SK-N-SH treated with all-trans-retinoic acid at 6 μM for 48 hours (cell line): ENCODE measurements at regions not wholly inside any gene's neighbourhood (a gene's known extent, or its start where the extent isn't known, plus 50 kb on each side); places are given as distances from the start of the nearest gene placed in this dataset.

Source experiments
- ARNTL ChIP-seq: fragments of 450-650 bp; formaldehyde crosslinking; IDR thresholded peaks from 2 replicates; pipeline ENCODE4 v1.5.0; 2020; ENCODE audit warnings: low read depth, mild to moderate bottlenecking, moderate library complexity, borderline replicate concordance
- BACH2 ChIP-seq: fragments of 250-450 bp; sonication (Bioruptor Pico); IDR thresholded peaks from 2 replicates; pipeline ENCODE4 v1.9.0; 2021; ENCODE audit warnings: mild to moderate bottlenecking, borderline replicate concordance
- CSRNP3 ChIP-seq: fragments of 250-450 bp; sonication (Bioruptor Pico); IDR thresholded peaks from 2 replicates; pipeline ENCODE4 v1.5.1; 2021; ENCODE audit warnings: mild to moderate bottlenecking, moderate library complexity
- GLIS3 ChIP-seq: fragments of 250-450 bp; sonication (Bioruptor Pico); IDR thresholded peaks from 2 replicates; pipeline ENCODE4 v1.5.0; 2020; ENCODE audit warnings: mild to moderate bottlenecking, moderate library complexity
- OSR1 ChIP-seq: fragments of 250-450 bp; sonication (Bioruptor Pico); IDR thresholded peaks from 2 replicates; pipeline ENCODE4 v1.8.0; 2022; ENCODE audit warnings: moderate library complexity, mild to moderate bottlenecking, inconsistent platforms
- PATZ1 ChIP-seq: fragments of 250-450 bp; sonication (Bioruptor Pico); IDR thresholded peaks from 2 replicates; pipeline ENCODE4 v1.8.0; 2020; ENCODE audit warnings: mild to moderate bottlenecking, moderate library complexity, borderline replicate concordance
- RARB ChIP-seq: fragments of 250-450 bp; sonication (Bioruptor Pico); IDR thresholded peaks from 2 replicates; pipeline ENCODE4 v1.8.0; 2021; ENCODE audit warnings: mild to moderate bottlenecking, moderate library complexity
- TCF4 ChIP-seq: fragments of 250-450 bp; sonication (Bioruptor Pico); IDR thresholded peaks from 2 replicates; pipeline ENCODE4 v1.8.0; 2021; ENCODE audit warnings: mild to moderate bottlenecking, moderate library complexity, borderline replicate concordance
- ZC3H10 ChIP-seq: fragments of 250-450 bp; sonication (Bioruptor Pico); IDR thresholded peaks from 2 replicates; pipeline ENCODE4 v1.5.1; 2021; ENCODE audit warnings: mild to moderate bottlenecking, moderate library complexity
- ZFP30 ChIP-seq: fragments of 450-650 bp; formaldehyde crosslinking; IDR thresholded peaks from 2 replicates; pipeline ENCODE4 v1.5.0; 2022; ENCODE audit warnings: mild to moderate bottlenecking, moderate library complexity
- ZNF565 ChIP-seq: fragments of 450-650 bp; formaldehyde crosslinking; conservative IDR thresholded peaks from 2 replicates; pipeline ENCODE4 v1.5.0; 2020; ENCODE audit warnings: low read depth, mild to moderate bottlenecking, moderate library complexity
- TF ChIP-seq, protein P1 (sequence below): fragments of 250-450 bp; sonication (Bioruptor Pico); IDR thresholded peaks from 2 replicates; pipeline ENCODE4 v1.5.1; 2020; ENCODE audit warnings: low read depth, mild to moderate bottlenecking, moderate library complexity

DNA sequence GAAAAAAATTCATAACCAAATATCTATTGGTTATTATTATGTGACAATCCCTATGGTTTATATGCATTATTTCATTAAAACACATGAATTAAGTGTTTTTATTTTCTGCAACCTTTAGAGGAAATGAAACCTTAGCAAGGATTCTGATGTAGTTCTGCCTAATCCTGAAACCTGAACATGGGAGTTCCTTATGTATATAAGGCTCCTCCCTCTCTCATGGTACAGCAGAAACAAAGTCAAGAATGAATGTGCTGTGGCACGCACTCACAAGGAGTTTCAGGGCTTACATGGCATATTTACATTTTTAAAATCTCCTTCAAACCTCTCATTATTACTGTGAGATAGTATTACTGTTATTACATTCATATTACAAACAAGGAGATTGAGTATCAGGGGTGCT, 426.4 kb upstream of the CITED2 start:
- TF ChIP-seq PATZ1 (CRISPR knock-in tag) = no peak
- TF ChIP-seq TCF4 (CRISPR knock-in tag) = no peak
- no peak for TF ChIP-seq ZFP30 (CRISPR knock-in tag)
- TF ChIP-seq CSRNP3 (CRISPR knock-in tag) = no peak
- no peak for TF ChIP-seq ZNF565 (CRISPR knock-in tag)
- TF ChIP-seq OSR1 (CRISPR knock-in tag) = no peak
- no peak for TF ChIP-seq RARB (CRISPR knock-in tag)
- TF ChIP-seq, protein P1, sequence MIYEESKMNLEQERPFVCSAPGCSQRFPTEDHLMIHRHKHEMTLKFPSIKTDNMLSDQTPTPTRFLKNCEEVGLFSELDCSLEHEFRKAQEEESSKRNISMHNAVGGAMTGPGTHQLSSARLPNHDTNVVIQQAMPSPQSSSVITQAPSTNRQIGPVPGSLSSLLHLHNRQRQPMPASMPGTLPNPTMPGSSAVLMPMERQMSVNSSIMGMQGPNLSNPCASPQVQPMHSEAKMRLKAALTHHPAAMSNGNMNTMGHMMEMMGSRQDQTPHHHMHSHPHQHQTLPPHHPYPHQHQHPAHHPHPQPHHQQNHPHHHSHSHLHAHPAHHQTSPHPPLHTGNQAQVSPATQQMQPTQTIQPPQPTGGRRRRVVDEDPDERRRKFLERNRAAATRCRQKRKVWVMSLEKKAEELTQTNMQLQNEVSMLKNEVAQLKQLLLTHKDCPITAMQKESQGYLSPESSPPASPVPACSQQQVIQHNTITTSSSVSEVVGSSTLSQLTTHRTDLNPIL (CRISPR knock-in tag) = no peak
- no peak for TF ChIP-seq ARNTL (CRISPR knock-in tag)
- TF ChIP-seq GLIS3 (CRISPR knock-in tag) = no peak
- TF ChIP-seq BACH2 (CRISPR knock-in tag) = no peak
- TF ChIP-seq ZC3H10 (CRISPR knock-in tag) = no peak
